IMR-90 (cell line): ENCODE measurements at regions not wholly inside any gene's neighbourhood (a gene's known extent, or its start where the extent isn't known, plus 50 kb on each side); places are given as distances from the start of the nearest gene placed in this dataset.

Experiments used
- BHLHE40 ChIP-seq: fragments of 150-350 bp; IDR thresholded peaks from 2 replicates; pipeline ENCODE4 v1.6.1; 2016; ENCODE audit warnings: mild to moderate bottlenecking, low read depth, low read length
- CEBPB ChIP-seq: IDR thresholded peaks from 2 replicates; pipeline ENCODE4 v1.6.1; 2012; ENCODE audit warnings: low read depth, low read length, improper control_type of control experiment
- CHD1 ChIP-seq: IDR thresholded peaks from 2 replicates; pipeline ENCODE4 v1.6.1; 2012; ENCODE audit warnings: low read depth, low read length, improper control_type of control experiment
- FOS ChIP-seq: fragments of 150-350 bp; IDR thresholded peaks from 2 replicates; pipeline ENCODE4 v1.6.1; 2016; ENCODE audit warnings: low read depth, low read length
- MAFK ChIP-seq: IDR thresholded peaks from 2 replicates; pipeline ENCODE4 v1.6.1; 2012; ENCODE audit warnings: low read depth, low read length, improper control_type of control experiment
- NFE2L2 ChIP-seq: fragments of 150-350 bp; IDR thresholded peaks from 2 replicates; pipeline ENCODE4 v1.6.1; 2016; ENCODE audit warnings: low read depth, mild to moderate bottlenecking, low read length
- POLR2A ChIP-seq: IDR thresholded peaks from 2 replicates; pipeline ENCODE4 v1.6.1; 2012; ENCODE audit warnings: mild to moderate bottlenecking, low read depth, low read length
- RAD21 ChIP-seq: IDR thresholded peaks from 2 replicates; pipeline ENCODE4 v1.6.1; 2012; ENCODE audit warnings: low read length, improper control_type of control experiment
- RCOR1 ChIP-seq: IDR thresholded peaks from 2 replicates; pipeline ENCODE4 v1.6.1; 2012; ENCODE audit warnings: mild to moderate bottlenecking, low read length, improper control_type of control experiment; ENCODE audit not compliant: insufficient replicate concordance
- RFX5 ChIP-seq: IDR thresholded peaks from 2 replicates; pipeline ENCODE4 v1.8.0; 2012; ENCODE audit warnings: low read depth, mild to moderate bottlenecking, low read length, moderate library complexity
- SMC3 ChIP-seq: fragments of 150-350 bp; IDR thresholded peaks from 2 replicates; pipeline ENCODE4 v1.6.1; 2016; ENCODE audit warnings: low read depth, mild to moderate bottlenecking, antibody characterized with exemption, low read length, moderate library complexity
- TF ChIP-seq, protein P1 (sequence below): conservative IDR thresholded peaks from 2 replicates; pipeline ENCODE4 v1.5.1; 2012; ENCODE audit warnings: mild to moderate bottlenecking, low read depth, low read length, improper control_type of control experiment
- TF ChIP-seq, protein P2 (sequence below): fragments of 150-350 bp; IDR thresholded peaks from 2 replicates; pipeline ENCODE4 v1.6.1; 2016; ENCODE audit warnings: low read depth, mild to moderate bottlenecking, low read length, moderate library complexity, borderline replicate concordance
- TF ChIP-seq, protein P3 (sequence below): fragments of 150-350 bp; IDR thresholded peaks from 2 replicates; pipeline ENCODE4 v1.6.1; 2017; ENCODE audit warnings: mild to moderate bottlenecking, antibody characterized with exemption, low read length, low read depth

DNA sequence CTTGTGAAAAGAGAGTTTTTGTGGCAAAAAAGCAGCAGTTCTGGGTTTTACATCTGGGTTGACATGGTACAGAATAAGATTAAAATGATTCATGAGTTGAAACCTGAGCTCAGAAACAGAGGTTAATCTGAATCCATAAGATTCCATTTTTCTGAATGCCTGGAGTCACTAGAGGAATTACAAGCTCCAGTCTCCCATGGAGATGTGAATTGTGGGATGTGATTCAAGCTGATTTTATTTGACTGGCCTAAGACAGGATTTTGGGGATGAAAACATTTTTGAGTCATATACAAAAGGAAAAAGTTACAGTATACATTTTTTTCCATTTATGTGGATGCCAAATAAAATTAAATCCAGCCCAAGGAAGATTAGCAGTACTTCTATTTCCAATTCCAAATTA lies 161.1 kb downstream of the RBM46 start:
- TF ChIP-seq POLR2A: no peak
- TF ChIP-seq, protein P1, sequence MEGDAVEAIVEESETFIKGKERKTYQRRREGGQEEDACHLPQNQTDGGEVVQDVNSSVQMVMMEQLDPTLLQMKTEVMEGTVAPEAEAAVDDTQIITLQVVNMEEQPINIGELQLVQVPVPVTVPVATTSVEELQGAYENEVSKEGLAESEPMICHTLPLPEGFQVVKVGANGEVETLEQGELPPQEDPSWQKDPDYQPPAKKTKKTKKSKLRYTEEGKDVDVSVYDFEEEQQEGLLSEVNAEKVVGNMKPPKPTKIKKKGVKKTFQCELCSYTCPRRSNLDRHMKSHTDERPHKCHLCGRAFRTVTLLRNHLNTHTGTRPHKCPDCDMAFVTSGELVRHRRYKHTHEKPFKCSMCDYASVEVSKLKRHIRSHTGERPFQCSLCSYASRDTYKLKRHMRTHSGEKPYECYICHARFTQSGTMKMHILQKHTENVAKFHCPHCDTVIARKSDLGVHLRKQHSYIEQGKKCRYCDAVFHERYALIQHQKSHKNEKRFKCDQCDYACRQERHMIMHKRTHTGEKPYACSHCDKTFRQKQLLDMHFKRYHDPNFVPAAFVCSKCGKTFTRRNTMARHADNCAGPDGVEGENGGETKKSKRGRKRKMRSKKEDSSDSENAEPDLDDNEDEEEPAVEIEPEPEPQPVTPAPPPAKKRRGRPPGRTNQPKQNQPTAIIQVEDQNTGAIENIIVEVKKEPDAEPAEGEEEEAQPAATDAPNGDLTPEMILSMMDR: no peak
- no peak for TF ChIP-seq RAD21
- no peak for TF ChIP-seq BHLHE40
- TF ChIP-seq, protein P2, sequence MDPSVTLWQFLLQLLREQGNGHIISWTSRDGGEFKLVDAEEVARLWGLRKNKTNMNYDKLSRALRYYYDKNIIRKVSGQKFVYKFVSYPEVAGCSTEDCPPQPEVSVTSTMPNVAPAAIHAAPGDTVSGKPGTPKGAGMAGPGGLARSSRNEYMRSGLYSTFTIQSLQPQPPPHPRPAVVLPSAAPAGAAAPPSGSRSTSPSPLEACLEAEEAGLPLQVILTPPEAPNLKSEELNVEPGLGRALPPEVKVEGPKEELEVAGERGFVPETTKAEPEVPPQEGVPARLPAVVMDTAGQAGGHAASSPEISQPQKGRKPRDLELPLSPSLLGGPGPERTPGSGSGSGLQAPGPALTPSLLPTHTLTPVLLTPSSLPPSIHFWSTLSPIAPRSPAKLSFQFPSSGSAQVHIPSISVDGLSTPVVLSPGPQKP: no peak
- TF ChIP-seq, protein P3, sequence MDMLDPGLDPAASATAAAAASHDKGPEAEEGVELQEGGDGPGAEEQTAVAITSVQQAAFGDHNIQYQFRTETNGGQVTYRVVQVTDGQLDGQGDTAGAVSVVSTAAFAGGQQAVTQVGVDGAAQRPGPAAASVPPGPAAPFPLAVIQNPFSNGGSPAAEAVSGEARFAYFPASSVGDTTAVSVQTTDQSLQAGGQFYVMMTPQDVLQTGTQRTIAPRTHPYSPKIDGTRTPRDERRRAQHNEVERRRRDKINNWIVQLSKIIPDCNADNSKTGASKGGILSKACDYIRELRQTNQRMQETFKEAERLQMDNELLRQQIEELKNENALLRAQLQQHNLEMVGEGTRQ: no peak
- TF ChIP-seq SMC3: no peak
- no peak for TF ChIP-seq RFX5
- TF ChIP-seq RCOR1: no peak
- no peak for TF ChIP-seq FOS
- no peak for TF ChIP-seq CHD1
- TF ChIP-seq MAFK: no peak
- no peak for TF ChIP-seq CEBPB
- TF ChIP-seq NFE2L2: no peak
